ENCODE measurements at regions not wholly inside any gene's neighbourhood (a gene's known extent, or its start where the extent isn't known, plus 50 kb on each side); places are given as distances from the start of the nearest gene placed in this dataset.

- Histone ChIP-seq H3K79me2 (ENCODE audit: insufficient read depth, low read length) (no peaks in the 10 kb centered on the region), H3K36me3 (ENCODE audit: insufficient read depth, low read length) (no peaks in the 10 kb centered on the region), H4K20me1 (ENCODE audit: insufficient read depth, low read length) (no peaks in the 10 kb centered on the region), H3K4me3 (ENCODE audit: insufficient read depth, low read length) (no peak overlapping the region), H3K27ac (ENCODE audit: low read depth, low read length) (no peak overlapping the region), H3K4me1 (ENCODE audit: insufficient read depth, low read length) (peaks cover 11% of the 10 kb centered on the region), H3K4me2 (ENCODE audit: insufficient read depth, low read length) (no peak overlapping the region), H2AFZ (ENCODE audit: low read length) (peak overlapping the region; percentile 10), H3K27me3 (ENCODE audit: insufficient read depth, low read length) (no peaks in the 10 kb centered on the region), H3K9me3 (ENCODE audit: low read depth, low read length) (no peaks in the 10 kb centered on the region)
- TF ChIP-seq, protein P1, sequence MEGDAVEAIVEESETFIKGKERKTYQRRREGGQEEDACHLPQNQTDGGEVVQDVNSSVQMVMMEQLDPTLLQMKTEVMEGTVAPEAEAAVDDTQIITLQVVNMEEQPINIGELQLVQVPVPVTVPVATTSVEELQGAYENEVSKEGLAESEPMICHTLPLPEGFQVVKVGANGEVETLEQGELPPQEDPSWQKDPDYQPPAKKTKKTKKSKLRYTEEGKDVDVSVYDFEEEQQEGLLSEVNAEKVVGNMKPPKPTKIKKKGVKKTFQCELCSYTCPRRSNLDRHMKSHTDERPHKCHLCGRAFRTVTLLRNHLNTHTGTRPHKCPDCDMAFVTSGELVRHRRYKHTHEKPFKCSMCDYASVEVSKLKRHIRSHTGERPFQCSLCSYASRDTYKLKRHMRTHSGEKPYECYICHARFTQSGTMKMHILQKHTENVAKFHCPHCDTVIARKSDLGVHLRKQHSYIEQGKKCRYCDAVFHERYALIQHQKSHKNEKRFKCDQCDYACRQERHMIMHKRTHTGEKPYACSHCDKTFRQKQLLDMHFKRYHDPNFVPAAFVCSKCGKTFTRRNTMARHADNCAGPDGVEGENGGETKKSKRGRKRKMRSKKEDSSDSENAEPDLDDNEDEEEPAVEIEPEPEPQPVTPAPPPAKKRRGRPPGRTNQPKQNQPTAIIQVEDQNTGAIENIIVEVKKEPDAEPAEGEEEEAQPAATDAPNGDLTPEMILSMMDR (IDR thresholded peaks at IDR 0.05; ENCODE audit: extremely low read depth, low read depth, low read length) = no peak
- no peak for DNase-seq (ENCODE audit: insufficient read length, low spot score, missing footprints)
Measured at GRCh38 chr2:12879649-12880048, 162.9 kb downstream of the TRIB2 start.

DNA sequence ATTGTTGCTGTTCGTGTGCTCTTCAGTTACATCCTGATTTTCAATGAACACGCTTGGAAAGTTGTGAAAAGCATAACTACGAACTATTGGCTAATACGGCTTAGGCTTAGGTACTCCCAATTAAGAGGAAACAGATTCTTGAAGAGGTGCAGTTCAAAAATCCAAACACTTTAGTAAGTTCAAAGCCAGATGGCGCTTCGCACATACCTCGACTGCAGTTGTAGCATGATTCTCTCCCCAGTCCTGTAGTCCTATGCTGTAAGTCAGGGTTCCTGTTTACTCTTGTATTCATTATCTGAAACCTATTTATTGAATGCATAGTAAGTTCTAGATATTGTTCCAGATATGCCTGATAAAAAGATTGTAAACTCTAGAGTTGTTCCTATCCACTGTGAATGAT, 165.2 kb downstream of the TRIB2 start:
- Histone ChIP-seq H3K9me3 (ENCODE audit: low read depth, low read length) (no peaks in the 10 kb centered on the region), H3K36me3 (ENCODE audit: insufficient read depth, low read length) (no peaks in the 10 kb centered on the region), H3K27me3 (ENCODE audit: insufficient read depth, low read length) (no peaks in the 10 kb centered on the region), H3K4me3 (ENCODE audit: insufficient read depth, low read length) (no peak overlapping the region), H4K20me1 (ENCODE audit: insufficient read depth, low read length) (no peaks in the 10 kb centered on the region), H3K79me2 (ENCODE audit: insufficient read depth, low read length) (no peaks in the 10 kb centered on the region), H3K4me2 (ENCODE audit: insufficient read depth, low read length) (no peak overlapping the region), H3K4me1 (ENCODE audit: insufficient read depth, low read length) (peaks cover 23% of the 10 kb centered on the region), H3K27ac (ENCODE audit: low read depth, low read length) (no peak overlapping the region), H2AFZ (ENCODE audit: low read length) (no peak overlapping the region)
- no peak for DNase-seq (ENCODE audit: insufficient read length, low spot score, missing footprints)
- TF ChIP-seq, protein P1 (IDR thresholded peaks at IDR 0.05; ENCODE audit: extremely low read depth, low read depth, low read length) = no peak

DNA sequence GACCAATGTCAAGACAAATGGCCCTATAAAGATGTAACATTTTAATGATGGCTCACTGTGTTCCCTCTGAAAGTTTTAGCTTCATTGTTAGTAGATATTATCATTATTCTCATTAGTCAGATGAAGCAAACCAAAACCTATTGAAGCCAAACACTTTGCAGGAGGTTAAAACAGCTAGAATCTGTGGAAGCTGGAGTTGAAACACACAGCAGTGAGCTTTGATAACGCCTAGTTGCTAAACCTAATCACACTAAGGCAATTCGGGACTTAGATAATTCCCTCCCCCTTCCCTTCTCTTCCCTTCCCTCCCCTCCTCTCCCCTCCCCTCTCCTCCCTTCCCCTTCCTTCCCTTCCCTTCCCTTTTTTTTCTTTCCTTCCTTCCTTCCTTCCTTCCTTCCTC, 165.7 kb downstream of the TRIB2 start:
- no peaks in the 10 kb centered on the region for H3K79me2 ChIP-seq (ENCODE audit: insufficient read depth, low read length)
- no peaks in the 10 kb centered on the region for H3K36me3 ChIP-seq (ENCODE audit: insufficient read depth, low read length)
- TF ChIP-seq, protein P1 (IDR thresholded peaks at IDR 0.05; ENCODE audit: extremely low read depth, low read depth, low read length) = no peak
- no peak for DNase-seq (ENCODE audit: insufficient read length, low spot score, missing footprints)
- no peaks in the 10 kb centered on the region for H3K27me3 ChIP-seq (ENCODE audit: insufficient read depth, low read length)
- H2AFZ ChIP-seq (ENCODE audit: low read length) = no peak overlapping the region
- H3K4me1 ChIP-seq (ENCODE audit: insufficient read depth, low read length) = peaks cover 23% of the 10 kb centered on the region
- no peak overlapping the region for H3K4me3 ChIP-seq (ENCODE audit: insufficient read depth, low read length)
- H3K4me2 ChIP-seq (ENCODE audit: insufficient read depth, low read length) = no peak overlapping the region
- no peak overlapping the region for H3K27ac ChIP-seq (ENCODE audit: low read depth, low read length)
- H3K9me3 ChIP-seq (ENCODE audit: low read depth, low read length) = no peaks in the 10 kb centered on the region
- H4K20me1 ChIP-seq (ENCODE audit: insufficient read depth, low read length) = no peaks in the 10 kb centered on the region

DNA sequence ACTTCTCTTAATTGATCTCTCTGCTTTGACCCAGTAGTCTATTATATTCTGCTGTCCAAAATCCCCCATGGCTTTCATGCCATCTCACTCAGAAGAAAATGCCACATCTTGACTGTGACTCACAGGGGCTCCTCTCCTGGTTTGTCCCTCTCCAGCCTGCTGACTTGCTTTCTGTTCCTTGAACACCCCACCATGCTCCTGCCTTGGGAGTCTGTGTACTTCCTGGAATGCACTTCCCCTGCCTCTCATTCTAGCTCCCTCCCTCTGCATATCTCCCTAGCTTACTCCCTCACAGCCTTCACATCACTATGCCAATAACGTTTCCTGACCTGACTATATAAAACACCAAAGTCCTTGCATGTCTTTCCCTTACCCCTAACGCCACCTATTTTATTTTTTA, 167.2 kb downstream of the TRIB2 start:
- no peaks in the 10 kb centered on the region for H3K27me3 ChIP-seq (ENCODE audit: insufficient read depth, low read length)
- H3K27ac ChIP-seq (ENCODE audit: low read depth, low read length) = peak overlapping the region; percentile 65
- peak; percentile 22 for DNase-seq (ENCODE audit: insufficient read length, low spot score, missing footprints)
- no peaks in the 10 kb centered on the region for H3K79me2 ChIP-seq (ENCODE audit: insufficient read depth, low read length)
- H2AFZ ChIP-seq (ENCODE audit: low read length) = peak overlapping the region; percentile 21
- TF ChIP-seq, protein P1 (IDR thresholded peaks at IDR 0.05; ENCODE audit: extremely low read depth, low read depth, low read length) = no peak
- H4K20me1 ChIP-seq (ENCODE audit: insufficient read depth, low read length) = no peaks in the 10 kb centered on the region
- H3K36me3 ChIP-seq (ENCODE audit: insufficient read depth, low read length) = no peaks in the 10 kb centered on the region
- H3K4me1 ChIP-seq (ENCODE audit: insufficient read depth, low read length) = peaks cover 29% of the 10 kb centered on the region
- no peak overlapping the region for H3K4me3 ChIP-seq (ENCODE audit: insufficient read depth, low read length)
- no peak overlapping the region for H3K4me2 ChIP-seq (ENCODE audit: insufficient read depth, low read length)
- no peaks in the 10 kb centered on the region for H3K9me3 ChIP-seq (ENCODE audit: low read depth, low read length)
